ENCODE measurements at regions not wholly inside any gene's neighbourhood (a gene's known extent, or its start where the extent isn't known, plus 50 kb on each side); places are given as distances from the start of the nearest gene placed in this dataset.

- TF ChIP-seq POLR2AphosphoS5 (IDR thresholded peaks at IDR 0.05) = no peak
- TF ChIP-seq, protein P1, sequence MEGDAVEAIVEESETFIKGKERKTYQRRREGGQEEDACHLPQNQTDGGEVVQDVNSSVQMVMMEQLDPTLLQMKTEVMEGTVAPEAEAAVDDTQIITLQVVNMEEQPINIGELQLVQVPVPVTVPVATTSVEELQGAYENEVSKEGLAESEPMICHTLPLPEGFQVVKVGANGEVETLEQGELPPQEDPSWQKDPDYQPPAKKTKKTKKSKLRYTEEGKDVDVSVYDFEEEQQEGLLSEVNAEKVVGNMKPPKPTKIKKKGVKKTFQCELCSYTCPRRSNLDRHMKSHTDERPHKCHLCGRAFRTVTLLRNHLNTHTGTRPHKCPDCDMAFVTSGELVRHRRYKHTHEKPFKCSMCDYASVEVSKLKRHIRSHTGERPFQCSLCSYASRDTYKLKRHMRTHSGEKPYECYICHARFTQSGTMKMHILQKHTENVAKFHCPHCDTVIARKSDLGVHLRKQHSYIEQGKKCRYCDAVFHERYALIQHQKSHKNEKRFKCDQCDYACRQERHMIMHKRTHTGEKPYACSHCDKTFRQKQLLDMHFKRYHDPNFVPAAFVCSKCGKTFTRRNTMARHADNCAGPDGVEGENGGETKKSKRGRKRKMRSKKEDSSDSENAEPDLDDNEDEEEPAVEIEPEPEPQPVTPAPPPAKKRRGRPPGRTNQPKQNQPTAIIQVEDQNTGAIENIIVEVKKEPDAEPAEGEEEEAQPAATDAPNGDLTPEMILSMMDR (IDR thresholded peaks at IDR 0.05) = no peak
- no peak for TF ChIP-seq POLR2A (IDR thresholded peaks at IDR 0.05)
Observed at GRCh38 chr3:139213936-139214335, 129.9 kb upstream of the MRPS22 start.
